NCI-H1092 treated with DMSO at 0.1 percent for 48 hours (cell line): ENCODE measurements at regions not wholly inside any gene's neighbourhood (a gene's known extent, or its start where the extent isn't known, plus 50 kb on each side); places are given as distances from the start of the nearest gene placed in this dataset.
A peak's percentile ranks its signal among the peaks of the same experiment; 100 is the strongest.

ENCODE experiments used
- DNase-seq: peaks from one replicate; lab custom pipeline; 2025; lab: John Stamatoyannopoulos, UW

DNA sequence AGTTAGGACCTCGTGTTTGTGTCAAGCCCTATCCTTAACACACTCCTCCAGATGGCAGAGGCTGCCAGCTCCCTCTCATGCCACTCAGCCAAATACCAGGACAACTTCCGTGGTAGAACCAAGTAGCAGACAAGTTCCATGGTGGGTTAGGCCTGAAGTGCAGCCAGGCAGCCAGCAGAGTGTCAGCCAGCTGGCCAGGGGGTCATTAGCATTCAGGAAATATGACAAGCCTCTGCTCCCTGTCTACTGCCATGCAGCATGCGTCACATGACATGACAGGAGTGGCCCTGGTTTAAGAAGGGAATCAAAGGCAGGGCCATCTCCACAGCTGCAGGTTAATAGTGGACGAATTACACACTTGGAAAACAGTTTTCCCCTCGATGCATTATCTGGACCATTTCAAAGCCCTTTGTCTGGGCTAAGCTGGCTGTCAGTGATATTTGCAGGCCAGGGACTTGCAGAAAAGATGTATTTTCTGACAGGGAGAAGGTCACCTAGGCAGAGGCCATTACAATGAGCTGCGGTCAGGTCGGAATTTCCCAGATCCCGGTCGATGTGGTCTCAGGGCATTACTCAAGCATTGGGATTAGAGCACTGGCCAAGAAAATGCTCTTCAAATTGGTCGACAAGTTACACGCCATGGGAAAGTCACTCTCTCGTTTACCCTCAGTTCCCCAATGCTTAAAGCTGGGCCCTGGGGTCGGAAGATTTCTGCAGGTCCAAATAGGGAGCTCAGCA, 461.7 kb upstream of the CADM1 start:
- peak; percentile 23 for DNase-seq

DNA sequence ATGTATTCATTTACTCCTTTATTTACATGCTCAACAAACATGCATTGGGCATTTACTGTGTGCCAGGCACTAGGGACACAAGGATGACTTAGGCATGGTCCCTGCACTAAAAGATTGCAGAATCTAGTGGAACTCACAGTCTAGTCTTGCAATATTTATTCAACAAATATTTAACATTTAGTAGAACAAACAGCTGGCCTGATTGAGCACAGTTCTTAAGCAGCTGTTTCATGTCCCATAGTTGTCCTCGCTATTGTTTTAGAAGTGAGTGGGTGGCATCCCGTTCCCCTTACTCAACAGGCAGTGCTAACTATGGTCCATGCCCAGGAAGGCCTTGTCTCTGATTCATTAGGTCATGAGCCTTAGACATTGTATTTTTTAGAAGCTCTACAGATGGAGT, 459.9 kb upstream of the CADM1 start:
- DNase-seq = no peak

DNA sequence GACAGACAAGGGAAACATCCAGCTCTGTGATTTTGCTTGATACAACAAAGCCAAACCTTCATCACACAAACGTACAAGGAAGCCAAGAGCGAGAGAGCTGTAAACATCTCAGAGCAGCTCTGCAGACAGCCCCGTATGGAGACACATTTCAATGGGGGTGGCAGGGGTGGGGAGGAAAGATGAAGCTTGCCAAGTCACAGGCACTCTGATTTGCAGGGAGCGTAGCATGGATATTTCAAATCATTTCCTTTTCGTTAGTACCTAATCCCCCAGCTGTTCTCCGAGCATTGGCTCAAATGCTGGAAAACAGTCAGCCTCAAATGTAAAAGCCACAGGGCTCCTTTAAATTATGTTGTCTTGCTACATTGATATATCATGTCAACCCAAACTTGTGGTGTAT, 458.9 kb upstream of the CADM1 start:
- DNase-seq = peak; percentile 77

DNA sequence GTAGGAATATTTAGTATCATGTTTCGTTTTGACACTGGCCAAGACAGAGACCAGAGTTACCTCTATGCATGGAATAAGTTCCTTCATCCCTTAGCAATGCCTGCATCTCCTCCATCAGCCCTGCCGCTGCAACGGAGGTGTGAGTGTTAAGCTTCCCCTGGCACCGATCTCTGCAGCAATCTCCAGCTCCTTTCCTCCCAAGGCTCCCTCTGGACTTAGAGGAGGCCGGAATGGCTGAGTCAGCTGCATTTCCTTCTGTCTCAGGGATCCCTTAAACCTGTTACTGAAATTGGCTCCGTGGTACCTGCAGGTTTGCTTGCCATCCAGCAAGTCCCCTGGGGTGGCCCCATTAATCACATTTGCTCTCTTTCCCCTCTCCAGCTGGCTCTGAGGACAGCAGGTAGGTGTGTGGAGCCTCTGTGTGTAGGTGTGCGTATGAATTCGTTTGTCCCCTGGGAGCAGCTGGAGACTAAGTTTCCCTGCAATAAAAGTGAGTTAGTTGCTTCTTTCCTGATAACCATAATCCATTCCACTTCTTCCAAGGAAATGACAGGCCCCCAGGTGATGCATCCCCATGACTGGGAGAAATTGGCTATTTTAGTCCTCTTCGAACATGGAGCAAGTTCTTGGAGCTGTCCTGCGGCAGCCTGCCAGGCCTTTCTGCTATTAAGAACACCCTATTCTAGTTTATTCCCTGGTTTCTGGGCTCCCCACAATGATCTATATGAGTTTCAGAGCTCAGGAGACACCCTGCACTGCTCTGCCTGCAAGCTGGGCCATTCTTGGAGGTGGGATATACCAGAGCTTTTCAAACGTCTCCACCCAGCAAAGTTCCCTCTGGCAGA, 457.2 kb upstream of the CADM1 start:
- peak; percentile 61 for DNase-seq

DNA sequence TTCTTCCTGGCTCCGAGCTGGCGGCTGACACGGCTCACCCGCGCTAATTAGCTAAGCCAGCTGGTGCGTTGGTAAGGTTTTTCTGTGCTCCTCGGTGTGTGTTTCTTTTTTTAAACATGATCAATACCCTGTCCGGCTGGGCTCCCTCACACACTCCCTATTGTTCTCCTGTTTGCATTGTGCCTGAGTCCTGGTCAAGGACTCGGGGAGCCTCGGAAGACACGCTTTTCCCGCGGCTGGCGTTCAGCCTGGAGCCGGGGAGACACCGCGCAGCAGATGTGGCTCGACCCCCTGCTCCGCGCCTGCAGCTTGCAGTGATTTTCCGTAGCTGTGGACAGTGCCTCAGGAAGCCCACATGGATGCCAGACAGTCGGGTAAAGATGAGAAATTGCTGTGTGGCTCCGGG, 454.9 kb upstream of the CADM1 start:
- DNase-seq = peak; percentile 97

DNA sequence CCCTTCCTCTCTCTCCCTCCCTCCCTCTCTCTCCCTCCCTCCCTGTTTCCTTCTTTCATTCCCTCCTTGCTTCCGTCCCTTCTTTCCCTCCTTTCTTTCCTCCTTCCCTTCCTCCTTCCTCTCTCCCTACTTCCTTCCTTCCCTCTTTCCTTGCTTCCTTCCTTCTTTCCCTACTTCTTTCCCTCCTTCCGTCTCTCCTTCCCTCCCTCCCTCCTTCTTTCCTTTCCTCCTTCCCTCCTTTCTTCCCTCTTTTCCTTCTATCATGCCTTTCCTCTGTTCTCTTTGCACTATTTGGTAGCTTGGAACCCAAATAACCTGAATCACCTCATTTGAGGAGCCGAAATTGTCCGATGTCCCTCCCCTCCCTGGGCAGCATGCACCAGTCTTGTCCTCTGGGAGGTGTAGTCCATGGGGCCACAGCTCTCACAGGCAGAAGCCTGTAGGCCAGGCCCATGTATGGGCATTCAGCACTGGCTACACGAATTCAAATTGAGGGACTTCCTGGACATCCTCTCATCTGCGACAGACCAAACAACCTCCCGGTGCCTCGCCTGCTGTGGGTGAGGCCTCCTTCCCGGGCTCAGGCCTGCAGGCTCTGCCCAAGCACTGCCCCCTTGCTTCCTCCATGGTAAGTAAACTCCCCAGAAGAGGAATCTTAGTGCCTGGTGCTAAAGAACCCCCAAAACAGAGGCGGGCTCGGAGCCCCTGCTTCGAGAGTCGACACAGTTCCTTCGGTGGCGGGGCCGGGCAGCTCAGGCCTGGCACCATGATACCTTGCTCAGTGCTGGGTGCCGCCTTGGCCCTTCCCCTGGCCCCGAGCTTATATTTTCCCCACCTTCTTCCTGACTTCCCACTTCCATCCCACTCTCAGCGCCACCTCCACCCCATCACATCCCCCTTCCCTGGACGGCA, 454.1 kb upstream of the CADM1 start:
- DNase-seq = peak; percentile 82

DNA sequence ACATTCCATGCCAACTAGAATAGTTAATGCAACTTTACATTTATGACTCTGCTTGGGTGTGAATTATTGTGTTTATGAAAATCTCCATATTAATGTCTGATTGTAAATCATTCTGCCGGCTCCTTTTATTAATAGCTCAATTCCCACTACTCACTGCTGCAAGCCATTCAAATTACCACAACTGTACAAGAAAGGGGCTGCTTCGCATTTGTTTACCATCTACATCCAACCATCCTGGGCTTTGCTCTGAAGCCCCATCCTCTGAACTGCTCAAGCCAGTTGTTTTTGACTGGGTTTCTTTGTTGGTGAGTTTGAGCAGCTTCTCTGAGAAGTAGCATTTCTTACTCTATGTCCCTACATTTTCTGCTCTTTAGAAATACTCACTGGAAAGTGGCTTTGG, 451.6 kb upstream of the CADM1 start:
- DNase-seq = no peak

DNA sequence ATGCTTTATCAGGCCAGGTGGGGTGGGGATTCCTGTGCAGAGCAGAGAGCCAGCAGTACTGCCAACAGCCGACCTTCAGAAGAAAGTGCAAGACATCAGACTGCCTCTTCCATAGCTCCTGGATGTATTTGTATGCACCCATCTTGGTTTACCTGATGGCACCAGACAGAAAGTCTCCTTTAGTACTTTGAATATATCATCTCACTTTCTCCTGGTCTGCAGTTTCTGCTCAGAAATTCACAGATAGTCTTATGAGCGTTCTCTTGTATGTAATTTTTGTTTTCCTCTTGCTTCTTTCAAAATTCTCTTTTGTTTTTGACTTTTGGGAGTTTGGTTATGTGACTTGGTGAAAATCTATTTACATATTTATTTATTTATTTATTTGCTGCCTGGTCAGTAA, 446.4 kb upstream of the CADM1 start:
- DNase-seq = no peak

DNA sequence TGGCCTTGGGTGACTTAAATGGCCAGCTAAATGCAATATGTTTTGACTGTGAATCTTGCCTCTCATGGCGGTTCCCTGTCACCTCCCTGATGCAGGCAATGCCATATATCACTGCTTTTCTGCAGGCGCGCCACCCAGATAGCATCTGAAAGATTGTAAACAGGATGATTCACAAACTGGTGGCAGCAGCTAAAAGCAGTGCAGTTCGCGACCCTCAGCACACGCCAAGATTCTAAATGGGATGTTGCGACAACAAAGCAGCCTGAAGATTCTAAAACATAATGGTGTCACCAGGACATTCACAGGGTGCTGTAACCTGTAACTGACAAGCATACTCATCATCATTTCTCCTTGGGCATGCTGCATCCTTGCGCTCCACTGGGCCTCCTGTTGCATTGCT, 440.4 kb upstream of the CADM1 start:
- DNase-seq = no peak

DNA sequence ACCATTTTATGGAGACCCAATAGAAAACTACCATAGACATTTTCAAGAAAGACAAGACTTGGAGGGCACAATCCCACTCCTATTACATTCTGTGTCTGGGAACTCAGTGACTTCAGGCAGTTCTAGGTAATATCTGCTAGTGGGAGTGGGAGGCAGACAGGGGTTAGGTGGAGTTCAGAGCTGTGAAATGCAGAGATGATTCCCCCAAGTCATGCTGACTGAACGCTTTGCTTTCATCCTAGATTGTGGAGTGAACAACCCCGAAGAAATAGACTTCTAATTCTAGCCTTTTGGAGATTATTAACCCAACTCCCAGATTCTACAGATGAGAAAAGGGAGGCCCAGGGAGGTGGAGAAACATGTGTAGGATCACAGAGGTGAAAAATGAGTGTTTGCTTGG, 437.8 kb upstream of the CADM1 start:
- no peak for DNase-seq

DNA sequence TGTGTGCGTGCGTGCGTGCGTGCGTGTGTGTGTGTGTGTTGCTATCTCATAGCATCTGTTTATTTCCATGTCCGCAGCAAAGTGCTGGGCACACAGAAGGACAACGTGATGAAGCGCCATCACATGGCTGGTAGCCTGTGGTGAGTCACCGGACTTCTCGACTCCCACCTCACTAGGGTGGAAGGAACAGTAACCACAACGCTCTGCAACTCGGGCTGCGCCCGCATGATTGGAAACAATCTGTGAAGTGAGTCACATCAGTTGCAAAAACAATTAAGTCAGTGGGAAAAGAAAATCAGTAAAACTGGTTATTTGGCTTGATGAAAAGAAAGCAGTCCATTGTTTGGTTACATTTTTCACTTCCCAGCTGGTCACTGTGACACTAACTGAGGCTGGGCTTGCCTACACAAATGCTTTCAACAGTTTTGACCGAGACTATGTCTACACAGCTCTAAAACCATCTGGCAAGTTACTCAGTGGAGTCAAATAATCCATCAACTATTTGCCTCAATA, 437.3 kb upstream of the CADM1 start:
- no peak for DNase-seq

DNA sequence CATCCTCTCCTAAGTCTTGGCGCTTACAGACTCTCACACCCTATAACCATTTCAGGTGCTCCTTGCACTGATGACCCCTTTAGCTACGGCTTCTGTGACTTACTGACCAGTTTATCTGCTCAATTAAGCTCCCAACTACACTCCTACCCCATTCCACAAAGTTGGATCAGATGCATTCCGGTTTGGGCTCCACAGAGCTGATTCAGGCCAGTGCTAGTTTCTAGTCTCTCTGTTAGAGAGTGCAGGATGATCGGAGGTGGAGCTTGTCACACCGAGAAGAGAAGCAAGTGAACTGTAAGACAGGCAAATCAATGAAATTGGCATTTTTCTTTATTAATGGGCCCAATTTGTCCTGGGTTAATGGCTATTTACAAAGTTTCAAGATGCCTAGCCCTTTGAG, 436.8 kb upstream of the CADM1 start:
- DNase-seq = no peak

DNA sequence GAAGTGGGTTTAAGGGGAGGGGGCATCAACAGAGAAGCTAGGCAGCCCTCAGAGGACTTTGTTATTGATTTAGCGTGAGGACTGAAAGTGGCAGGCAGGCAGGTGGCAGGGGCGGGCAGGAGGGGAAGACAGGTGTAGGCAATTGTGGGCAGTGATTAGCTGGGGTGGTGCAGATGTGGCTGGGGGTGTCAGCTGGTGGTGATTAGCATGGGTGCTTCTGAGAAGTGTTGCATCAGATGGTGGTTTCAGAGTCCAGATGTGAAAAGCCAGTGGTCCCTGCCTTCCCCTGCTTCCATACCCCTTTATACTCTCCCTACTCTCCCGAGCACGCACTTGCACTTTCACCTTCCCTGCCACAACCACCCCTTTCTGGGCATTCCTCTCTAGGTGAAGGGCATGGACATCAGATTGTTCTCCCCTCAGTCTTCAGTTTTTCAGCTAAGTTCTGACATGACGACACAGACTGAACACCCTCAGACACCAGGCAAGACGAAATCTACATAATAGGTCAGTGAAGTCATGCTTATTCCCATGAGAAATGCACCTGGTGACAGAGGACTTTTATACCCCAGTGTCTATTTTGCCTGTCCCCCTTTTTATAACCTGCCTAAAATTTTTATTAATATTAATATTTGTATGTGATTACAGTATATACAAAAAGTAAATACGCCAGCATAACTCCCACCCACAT, 435.7 kb upstream of the CADM1 start:
- peak; percentile 78 for DNase-seq

DNA sequence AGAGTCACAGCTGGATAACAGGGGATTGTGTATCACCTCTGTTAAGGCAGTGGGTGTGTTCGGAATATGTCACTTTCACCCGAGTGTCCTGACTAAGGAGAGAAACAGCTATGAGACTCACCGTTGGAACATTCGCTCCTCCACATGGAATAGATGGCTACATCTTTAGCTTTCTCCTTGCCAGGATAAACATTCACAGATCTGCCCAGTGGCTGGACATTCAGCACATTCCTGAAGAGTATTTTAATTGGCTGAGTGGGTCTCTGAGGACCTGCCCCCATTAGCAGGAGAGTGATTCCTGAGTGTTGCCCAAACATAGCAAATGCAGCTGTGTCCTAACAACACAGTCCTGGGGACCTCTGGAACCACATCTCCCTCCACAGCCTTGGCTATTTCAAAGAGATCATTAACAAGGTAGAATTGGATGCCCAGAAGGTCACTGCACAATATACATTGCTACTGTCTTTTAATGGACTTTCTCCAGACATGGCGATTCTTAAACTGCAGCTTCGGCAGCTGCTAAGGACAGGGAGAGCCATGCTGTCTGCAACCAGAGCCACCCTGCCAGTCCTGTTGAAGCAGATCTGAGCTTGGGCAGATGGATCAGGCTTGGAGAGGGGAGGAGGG, 435.0 kb upstream of the CADM1 start:
- no peak for DNase-seq

DNA sequence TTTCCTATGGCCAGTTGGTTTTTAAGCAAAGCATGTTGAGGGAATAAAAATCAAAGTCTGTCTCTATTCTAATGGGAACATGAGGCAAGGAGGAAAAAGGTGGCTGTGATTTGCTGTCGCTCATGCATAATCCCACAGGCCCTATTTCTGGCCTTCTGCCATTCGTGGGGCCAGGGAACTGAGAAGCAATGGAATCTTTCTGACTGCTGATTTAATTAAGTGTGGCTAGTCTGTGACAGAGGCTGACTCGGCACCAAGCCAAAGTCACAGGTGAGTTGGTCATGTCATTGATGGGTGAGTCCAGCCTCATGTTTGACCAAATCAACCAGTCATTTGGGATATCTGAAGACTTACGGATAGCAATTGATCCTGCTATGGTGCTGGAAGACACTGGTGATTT, 429.3 kb upstream of the CADM1 start:
- DNase-seq = no peak

DNA sequence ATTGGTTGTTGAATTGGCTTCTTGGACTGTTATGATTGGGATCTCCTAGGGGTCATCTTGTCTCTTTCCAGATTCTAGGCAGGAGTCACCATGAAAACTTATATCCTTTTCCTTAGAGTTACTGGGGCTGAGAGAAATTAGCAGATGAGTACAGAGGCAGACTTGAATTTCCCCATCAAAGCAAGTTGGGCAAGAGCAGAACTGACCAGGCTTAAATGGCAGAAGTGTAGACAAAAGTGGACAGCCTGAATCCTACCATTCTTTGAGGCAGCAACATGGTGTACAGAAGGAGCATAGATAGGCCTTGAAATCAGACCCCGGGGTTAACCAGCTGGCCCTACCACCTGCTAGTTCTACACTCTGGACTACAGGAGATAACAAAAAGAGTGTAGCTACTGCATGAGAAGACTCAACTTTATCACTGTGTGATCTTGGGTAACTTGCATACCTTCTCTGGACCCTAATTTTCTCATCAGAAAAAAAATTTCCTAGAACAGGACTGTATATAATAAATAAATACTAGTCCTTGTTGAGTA, 427.4 kb upstream of the CADM1 start:
- no peak for DNase-seq

DNA sequence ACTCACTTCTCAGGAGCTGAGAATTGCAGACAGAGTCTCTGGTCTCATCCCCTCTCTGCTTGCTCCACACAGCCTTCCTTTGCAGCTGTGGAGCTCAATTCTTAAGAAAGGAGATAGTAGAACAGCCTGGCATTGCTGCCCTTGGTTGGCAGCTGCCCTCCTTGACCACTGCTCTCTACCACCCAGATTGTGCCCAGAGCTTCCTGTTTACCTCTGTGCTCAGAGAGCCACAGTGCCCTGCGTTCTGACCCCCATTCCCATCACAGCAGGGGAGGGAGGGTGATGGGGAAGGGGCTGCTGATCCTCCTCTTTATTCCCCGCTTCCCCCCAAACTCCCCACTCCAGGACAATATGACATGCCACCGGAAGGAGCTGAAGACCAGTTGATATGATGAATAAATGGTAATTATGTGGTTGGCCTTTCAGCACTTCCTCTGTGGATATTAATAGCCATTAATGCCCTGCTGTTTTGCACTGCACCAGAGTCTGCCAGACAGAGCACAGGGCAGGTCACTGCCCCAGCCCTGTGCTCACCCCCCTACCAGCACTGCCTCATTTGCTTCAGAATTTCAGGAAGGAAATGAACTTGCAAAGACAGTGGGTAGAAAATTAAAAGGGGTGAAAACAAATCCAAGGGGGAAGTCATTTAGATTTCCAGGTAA, 426.8 kb upstream of the CADM1 start:
- DNase-seq = no peak

DNA sequence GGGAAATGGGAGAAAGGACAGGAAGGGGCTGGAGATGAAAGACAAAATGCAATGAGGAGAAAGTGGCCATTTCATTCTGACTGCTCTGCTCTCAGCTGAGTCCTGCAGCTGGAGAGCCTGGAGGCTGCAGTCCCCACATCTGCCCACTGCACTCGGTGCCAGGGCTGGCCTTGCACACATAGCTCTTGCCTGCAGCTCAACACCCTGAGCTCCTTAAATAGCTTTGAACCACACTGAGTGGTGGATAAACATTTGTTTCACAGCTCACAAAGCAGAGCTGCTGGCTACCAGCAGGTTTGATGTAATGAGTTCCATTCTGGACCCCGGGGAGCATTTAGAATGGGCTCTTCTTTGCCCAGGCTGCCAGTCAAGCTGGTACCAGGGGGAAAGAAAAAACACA, 426.1 kb upstream of the CADM1 start:
- peak; percentile 75 for DNase-seq

DNA sequence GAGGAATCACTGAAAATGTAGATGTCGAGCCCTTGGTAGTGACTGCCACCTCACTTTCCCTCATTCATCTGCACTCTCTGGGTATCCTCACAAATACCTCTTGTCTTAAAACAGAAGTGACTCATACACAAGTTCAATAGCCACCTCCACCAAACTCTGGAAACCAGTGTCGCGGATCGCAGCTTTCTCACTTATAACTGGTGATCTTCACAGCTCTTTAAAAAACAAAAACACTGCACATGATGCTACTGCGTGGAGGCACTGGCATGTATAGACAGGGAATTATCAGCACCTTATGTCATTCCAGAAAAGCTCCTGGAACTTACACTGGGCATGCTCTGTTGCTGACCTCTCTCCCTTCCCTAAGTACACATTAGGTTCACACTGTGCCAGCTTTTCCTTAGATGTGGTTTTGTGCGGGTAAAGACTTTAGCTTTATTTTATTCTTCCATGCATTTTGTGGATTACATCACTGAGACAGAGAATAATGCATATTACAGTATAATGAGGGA, 425.5 kb upstream of the CADM1 start:
- peak; percentile 33 for DNase-seq

DNA sequence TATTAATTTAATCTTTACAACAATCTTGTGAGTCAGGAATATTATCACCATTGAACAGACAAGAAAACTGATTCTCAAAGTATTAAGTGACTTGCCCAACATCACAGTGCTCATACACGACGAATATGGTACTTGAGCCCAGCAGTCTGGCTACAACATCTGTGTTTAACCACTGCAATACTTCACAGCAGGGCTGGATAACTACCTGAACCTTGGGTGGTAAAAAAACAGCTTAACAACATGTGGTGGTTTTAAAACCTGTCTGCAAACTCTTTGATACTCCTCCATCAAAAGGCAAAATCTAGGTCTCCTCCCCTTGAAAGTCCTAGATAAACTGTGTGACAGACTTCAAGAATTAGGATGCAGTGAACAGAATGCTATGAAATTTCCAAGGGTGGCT, 424.6 kb upstream of the CADM1 start:
- no peak for DNase-seq
